HL-60 (cell line): ENCODE measurements at regions not wholly inside any gene's neighbourhood (a gene's known extent, or its start where the extent isn't known, plus 50 kb on each side); places are given as distances from the start of the nearest gene placed in this dataset.
A peak's percentile ranks its signal among the peaks of the same experiment; 100 is the strongest.

Experiments used
- DNase-seq, 2 experiments: peaks; one replicate each; pipeline ENCODE4 v3.0.0-alpha.2; 2010 to 2020; ENCODE audit warnings: low read depth in 1 of 2, low spot score in 1 of 2
- H3K27ac ChIP-seq: fragments of 250-450 bp; sonication (Bioruptor Pico); replicated peaks from 2 replicates; pipeline ENCODE4 v1.5.1; 2020; ENCODE audit warnings: mild to moderate bottlenecking, moderate library complexity
- H3K27me3 ChIP-seq: fragments of 250-450 bp; sonication (Bioruptor Pico); 2 replicates; pipeline ENCODE4 v1.5.1; 2021; ENCODE audit warnings: mild to moderate bottlenecking, moderate library complexity; ENCODE audit not compliant: insufficient read depth, poor library complexity, severe bottlenecking
- H3K4me3 ChIP-seq: replicated peaks from 2 replicates; pipeline ENCODE4 v1.5.1; 2011; ENCODE audit warnings: mild to moderate bottlenecking, control low read depth, low read length; ENCODE audit not compliant: insufficient read depth
- GABPA ChIP-seq: IDR thresholded peaks from 2 replicates; pipeline ENCODE4 v1.6.1; 2012; ENCODE audit warnings: low read depth
- POLR2AphosphoS5 ChIP-seq: IDR thresholded peaks from 2 replicates; pipeline ENCODE4 v1.6.1; 2012; ENCODE audit warnings: low read depth
- SPI1 ChIP-seq: IDR thresholded peaks from 2 replicates; pipeline ENCODE4 v1.6.1; 2012; ENCODE audit warnings: low read depth, mild to moderate bottlenecking, borderline replicate concordance
- TF ChIP-seq, protein P1 (sequence below): IDR thresholded peaks from one replicate; pipeline ENCODE4 v1.5.1; 2011; ENCODE audit warnings: low read length, control low read depth, inconsistent platforms; ENCODE audit not compliant: insufficient read depth
- TF ChIP-seq, protein P2 (sequence below): IDR thresholded peaks from 2 replicates; pipeline ENCODE4 v1.6.1; 2012; ENCODE audit warnings: low read depth; ENCODE audit not compliant: insufficient replicate concordance

DNA sequence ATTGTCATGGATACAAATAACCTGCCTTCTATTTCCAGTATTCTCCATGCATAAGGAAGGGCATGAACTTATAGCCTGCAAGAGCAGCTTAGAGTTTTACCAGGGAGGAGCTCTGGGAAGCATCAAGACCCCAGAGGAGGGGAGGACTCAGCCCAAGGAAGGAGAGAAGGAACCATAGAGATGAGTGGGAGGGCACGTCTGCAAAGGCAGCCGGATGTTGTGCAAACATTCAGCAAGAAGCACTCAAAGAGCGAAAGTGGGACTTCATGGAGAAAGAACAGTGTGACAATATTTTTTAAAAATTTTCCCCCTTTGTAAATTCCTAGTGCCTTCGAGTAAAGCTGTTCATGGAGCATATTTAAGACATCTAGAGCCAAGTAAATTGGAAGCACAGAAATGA, 270.1 kb upstream of the PTGER4 start:
- no peaks in the 10 kb centered on the region for H3K27me3 ChIP-seq
- peak overlapping the region; percentile 96 for H3K27ac ChIP-seq
- peak; percentile 83 to 85 for DNase-seq
- TF ChIP-seq, protein P1, sequence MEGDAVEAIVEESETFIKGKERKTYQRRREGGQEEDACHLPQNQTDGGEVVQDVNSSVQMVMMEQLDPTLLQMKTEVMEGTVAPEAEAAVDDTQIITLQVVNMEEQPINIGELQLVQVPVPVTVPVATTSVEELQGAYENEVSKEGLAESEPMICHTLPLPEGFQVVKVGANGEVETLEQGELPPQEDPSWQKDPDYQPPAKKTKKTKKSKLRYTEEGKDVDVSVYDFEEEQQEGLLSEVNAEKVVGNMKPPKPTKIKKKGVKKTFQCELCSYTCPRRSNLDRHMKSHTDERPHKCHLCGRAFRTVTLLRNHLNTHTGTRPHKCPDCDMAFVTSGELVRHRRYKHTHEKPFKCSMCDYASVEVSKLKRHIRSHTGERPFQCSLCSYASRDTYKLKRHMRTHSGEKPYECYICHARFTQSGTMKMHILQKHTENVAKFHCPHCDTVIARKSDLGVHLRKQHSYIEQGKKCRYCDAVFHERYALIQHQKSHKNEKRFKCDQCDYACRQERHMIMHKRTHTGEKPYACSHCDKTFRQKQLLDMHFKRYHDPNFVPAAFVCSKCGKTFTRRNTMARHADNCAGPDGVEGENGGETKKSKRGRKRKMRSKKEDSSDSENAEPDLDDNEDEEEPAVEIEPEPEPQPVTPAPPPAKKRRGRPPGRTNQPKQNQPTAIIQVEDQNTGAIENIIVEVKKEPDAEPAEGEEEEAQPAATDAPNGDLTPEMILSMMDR: no peak
- TF ChIP-seq SPI1 (no peak), POLR2AphosphoS5 (no peak; the same call in 1 of the 2 replicates), GABPA (peak; percentile 68)
- H3K4me3 ChIP-seq: no peak overlapping the region

DNA sequence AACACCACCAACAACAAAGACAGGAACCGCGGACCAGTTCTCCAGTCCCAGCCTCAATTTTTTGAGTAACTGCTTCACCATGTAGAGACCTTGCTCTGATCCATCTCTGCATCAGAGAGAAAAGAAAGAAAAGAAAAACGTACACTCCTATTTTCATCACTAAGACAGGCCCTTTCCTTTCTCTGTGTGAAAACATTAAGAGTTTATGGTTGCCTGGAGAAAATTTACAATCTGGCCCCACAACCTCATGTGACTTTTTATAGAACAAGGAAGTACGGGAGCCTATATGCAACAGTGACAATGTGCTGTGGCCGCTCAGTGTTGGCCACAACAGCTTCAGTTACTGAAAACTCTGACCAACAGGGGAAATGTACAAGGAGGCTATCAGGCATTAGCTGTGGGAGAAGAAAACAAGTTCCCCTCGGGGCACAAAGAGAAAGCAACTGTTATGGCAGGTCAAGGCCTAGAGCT, 272.9 kb upstream of the PTGER4 start:
- Histone ChIP-seq H3K27me3 (no peaks in the 10 kb centered on the region), H3K27ac (peak overlapping the region; percentile 85), H3K4me3 (no peak overlapping the region)
- TF ChIP-seq SPI1 (peak; percentile 2; the same call in 1 of the 2 replicates), GABPA (no peak), POLR2AphosphoS5 (0 out of 2 replicates have a peak, but pooled peaks have one; percentile 28)
- TF ChIP-seq, protein P1: no peak
- TF ChIP-seq, protein P2, sequence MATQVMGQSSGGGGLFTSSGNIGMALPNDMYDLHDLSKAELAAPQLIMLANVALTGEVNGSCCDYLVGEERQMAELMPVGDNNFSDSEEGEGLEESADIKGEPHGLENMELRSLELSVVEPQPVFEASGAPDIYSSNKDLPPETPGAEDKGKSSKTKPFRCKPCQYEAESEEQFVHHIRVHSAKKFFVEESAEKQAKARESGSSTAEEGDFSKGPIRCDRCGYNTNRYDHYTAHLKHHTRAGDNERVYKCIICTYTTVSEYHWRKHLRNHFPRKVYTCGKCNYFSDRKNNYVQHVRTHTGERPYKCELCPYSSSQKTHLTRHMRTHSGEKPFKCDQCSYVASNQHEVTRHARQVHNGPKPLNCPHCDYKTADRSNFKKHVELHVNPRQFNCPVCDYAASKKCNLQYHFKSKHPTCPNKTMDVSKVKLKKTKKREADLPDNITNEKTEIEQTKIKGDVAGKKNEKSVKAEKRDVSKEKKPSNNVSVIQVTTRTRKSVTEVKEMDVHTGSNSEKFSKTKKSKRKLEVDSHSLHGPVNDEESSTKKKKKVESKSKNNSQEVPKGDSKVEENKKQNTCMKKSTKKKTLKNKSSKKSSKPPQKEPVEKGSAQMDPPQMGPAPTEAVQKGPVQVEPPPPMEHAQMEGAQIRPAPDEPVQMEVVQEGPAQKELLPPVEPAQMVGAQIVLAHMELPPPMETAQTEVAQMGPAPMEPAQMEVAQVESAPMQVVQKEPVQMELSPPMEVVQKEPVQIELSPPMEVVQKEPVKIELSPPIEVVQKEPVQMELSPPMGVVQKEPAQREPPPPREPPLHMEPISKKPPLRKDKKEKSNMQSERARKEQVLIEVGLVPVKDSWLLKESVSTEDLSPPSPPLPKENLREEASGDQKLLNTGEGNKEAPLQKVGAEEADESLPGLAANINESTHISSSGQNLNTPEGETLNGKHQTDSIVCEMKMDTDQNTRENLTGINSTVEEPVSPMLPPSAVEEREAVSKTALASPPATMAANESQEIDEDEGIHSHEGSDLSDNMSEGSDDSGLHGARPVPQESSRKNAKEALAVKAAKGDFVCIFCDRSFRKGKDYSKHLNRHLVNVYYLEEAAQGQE: peak; percentile 12
- peak in 1 of 2 experiments; percentile 62 for DNase-seq

DNA sequence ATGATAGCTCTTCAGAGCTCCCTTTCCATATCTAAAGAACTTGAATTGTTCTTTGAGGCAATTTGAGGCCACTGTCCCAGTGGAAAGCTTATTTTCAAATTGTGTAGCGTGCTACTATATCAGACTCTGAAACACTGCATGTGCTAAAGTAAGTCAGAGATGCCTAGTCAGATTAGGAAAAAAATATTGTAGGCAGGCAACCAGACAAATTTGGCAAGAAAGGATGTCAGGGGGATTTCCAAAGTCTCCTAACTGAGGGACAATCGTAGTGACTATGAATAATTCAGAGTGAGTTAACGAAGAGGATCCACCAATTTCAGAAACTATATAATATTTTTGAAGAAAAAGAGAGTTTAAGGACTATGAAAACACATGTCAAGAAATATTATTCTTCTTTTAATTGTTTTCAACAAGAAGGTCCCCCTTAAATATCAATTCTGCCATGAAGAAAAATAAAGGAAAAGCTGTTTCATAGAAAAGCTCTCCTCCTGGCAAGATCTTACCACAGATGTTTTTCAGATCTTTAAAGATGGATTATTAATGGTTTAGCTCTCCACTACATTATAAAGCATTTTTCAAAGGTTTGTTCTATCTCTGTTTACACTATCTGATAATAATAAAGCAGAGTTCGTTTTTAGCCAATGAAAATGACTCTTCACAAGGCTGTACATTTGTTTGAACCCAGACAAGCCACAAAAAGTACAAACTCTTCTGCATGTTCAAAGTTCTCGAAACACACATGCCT, 273.5 kb upstream of the PTGER4 start:
- Histone ChIP-seq H3K27me3 (no peaks in the 10 kb centered on the region), H3K4me3 (no peak overlapping the region), H3K27ac (peak overlapping the region; percentile 85)
- TF ChIP-seq, protein P1: no peak
- no peak for TF ChIP-seq GABPA
- TF ChIP-seq, protein P2: no peak
- TF ChIP-seq POLR2AphosphoS5: no peak
- TF ChIP-seq SPI1: no peak
- no peak for DNase-seq
